PC-9 (cell line): ENCODE measurements at regions not wholly inside any gene's neighbourhood (a gene's known extent, or its start where the extent isn't known, plus 50 kb on each side); places are given as distances from the start of the nearest gene placed in this dataset.
"Not testable (repeated sequence)": the region's sequence is repeated elsewhere in the genome, so short reads cannot be mapped to it uniquely, and the experiment has no call there.

Experiments used
- BruUV-seq: library from RNA; stranded (reverse); fragments of 400-500 nt; replicated peaks from 2 replicates; lab custom pipeline; 2021; lab: Mats Ljungman, UMichigan
- CTCF ChIA-PET: fragments of 300-600 bp; sonication (Branson Sonifier 250); formaldehyde crosslinking; loops from one replicate; lab custom pipeline; 2022; ENCODE audit warnings: antibody characterized with exemption; lab: Charles Lee
- POLR2A ChIA-PET: fragments of 300-600 bp; sonication (Branson Sonifier 250); formaldehyde crosslinking; loops from one replicate; lab custom pipeline; 2022; ENCODE audit warnings: antibody characterized with exemption; ENCODE audit not compliant: unreplicated experiment; lab: Charles Lee
- DNase-seq, 2 experiments: peaks; one replicate each; pipeline versions ENCODE4 v3.0.0 to v3.0.0-alpha.2; 2015 to 2022; ENCODE audit warnings: mixed read lengths in 1 of 2
- H2AFZ ChIP-seq: fragments of 200-600 bp; sonication (generic); 2 replicates; pipeline ENCODE4 v1.8.1; 2017; ENCODE audit warnings: antibody characterized with exemption
- H3F3A ChIP-seq: fragments of 200-600 bp; sonication (generic); 2 replicates; pipeline ENCODE4 v1.8.1; 2017; ENCODE audit warnings: antibody characterized with exemption, mild to moderate bottlenecking, low read depth; ENCODE audit not compliant: insufficient read depth
- H3K27ac ChIP-seq: fragments of 200-600 bp; sonication (generic); 2 replicates; pipeline ENCODE4 v1.6.1; 2016; ENCODE audit warnings: mixed run types
- H3K27me3 ChIP-seq: fragments of 200-600 bp; sonication (generic); 2 replicates; pipeline ENCODE4 v1.6.1; 2016; ENCODE audit warnings: low read depth, mixed run types; ENCODE audit not compliant: insufficient read depth
- H3K36me3 ChIP-seq: fragments of 200-600 bp; sonication (generic); 2 replicates; pipeline ENCODE4 v1.6.1; 2016; ENCODE audit warnings: low read depth, mixed run types
- H3K4me1 ChIP-seq: fragments of 200-600 bp; sonication (generic); replicated peaks from 2 replicates; pipeline ENCODE4 v1.6.1; 2016; ENCODE audit warnings: mixed run types; ENCODE audit not compliant: insufficient read depth
- H3K4me2 ChIP-seq: fragments of 200-600 bp; sonication (generic); 2 replicates; pipeline ENCODE4 v1.6.1; 2017; ENCODE audit warnings: mixed run types
- H3K4me3 ChIP-seq: fragments of 200-600 bp; sonication (generic); 2 replicates; pipeline ENCODE4 v1.6.1; 2016; ENCODE audit warnings: mixed run types
- H3K79me2 ChIP-seq: fragments of 200-600 bp; sonication (generic); 2 replicates; pipeline ENCODE4 v1.6.1; 2017; ENCODE audit warnings: low read depth, mixed run types
- H3K9me2 ChIP-seq: fragments of 200-600 bp; sonication (generic); 2 replicates; pipeline ENCODE4 v1.8.1; 2017; ENCODE audit warnings: mild to moderate bottlenecking; ENCODE audit not compliant: insufficient read depth
- H3K9me3 ChIP-seq: fragments of 200-600 bp; sonication (generic); 2 replicates; pipeline ENCODE4 v1.8.1; 2016; ENCODE audit warnings: low read depth; ENCODE audit not compliant: insufficient read depth
- H4K20me1 ChIP-seq: fragments of 200-600 bp; sonication (generic); 2 replicates; pipeline ENCODE4 v1.8.1; 2017; ENCODE audit not compliant: insufficient read depth
- EZH2 ChIP-seq: fragments of 200-600 bp; sonication (generic); IDR thresholded peaks from 2 replicates; pipeline ENCODE4 v1.8.0; 2017; ENCODE audit warnings: antibody characterized with exemption, low read depth
- intact Hi-C: fragments of 100-400 bp; cut with micrococcal nuclease; formaldehyde crosslinking; loops from one replicate; pipeline ENCODE4 v1.10.0; 2022; ENCODE audit not compliant: unreplicated experiment
- TF ChIP-seq, protein P1 (sequence below): fragments of 200-600 bp; sonication (generic); conservative IDR thresholded peaks from 2 replicates; pipeline ENCODE4 v1.6.1; 2017; ENCODE audit warnings: mixed run types, antibody characterized with exemption, mild to moderate bottlenecking, moderate library complexity

DNA sequence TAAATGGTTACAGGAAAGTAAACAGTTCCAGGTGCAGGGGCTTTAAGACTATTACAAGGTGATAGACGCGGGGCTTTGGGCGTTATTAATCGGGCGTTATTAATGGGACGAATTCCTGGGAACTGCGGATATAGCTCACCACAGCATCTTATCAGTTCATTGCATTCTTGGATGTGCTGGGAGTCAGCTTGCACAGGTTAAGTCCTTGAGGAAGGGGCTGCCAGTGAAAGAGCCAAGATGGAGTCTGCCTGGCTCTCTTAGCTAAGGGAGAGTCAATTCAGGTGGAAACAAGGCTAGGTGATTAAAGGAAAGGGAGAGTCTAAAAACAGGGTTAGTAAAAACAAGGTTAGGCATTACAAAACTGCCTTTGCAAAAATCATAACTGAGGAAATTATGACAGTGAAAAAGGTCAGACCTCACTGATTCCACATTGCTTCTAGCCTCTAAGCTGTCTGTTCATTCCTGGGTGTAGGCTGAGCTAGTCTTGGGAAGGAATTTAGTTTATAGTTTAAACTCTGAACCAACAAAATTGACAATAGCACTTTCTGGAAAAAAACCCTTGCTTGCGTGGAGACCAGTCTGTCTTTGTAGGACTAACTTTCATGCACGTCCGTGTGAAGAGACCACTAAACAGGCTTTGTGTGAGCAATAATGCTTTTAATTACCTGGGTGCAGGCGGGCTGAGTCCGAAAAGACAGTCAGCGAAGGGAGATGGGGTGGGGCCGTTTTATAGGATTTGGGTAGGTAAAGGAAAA lies 85.1 kb upstream of the MSH6 start:
- CTCF ChIA-PET, result not testable (repeated sequence)

DNA sequence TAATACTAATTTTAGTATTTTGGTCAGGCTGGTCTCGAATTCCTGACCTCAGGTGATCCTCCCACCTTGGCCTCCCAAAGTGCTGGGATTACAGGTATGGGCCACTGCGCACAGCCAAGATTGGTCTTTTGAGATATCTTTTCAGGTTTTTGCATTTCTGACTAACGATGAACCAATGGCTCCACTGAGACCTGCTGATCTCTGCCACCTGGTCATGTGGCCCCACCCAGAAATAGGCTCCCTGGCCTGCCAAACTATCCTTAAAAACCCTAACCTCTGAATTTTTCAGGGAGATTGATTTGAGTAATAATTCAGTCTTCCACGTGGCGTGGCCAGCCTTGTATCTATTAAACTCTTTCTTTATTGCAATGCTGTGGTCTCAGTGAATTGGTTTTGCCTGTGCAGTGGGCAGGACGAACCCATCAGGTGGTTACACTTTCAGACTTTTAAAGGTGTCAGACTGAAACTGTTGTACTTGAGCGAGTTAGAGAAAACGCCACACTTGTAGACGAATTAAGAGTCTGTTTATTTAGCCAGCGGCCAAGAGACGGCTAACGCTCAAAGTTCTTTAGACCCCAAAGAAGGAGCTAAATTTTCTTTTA lies 85.8 kb upstream of the MSH6 start:
- TF ChIP-seq, protein P1, sequence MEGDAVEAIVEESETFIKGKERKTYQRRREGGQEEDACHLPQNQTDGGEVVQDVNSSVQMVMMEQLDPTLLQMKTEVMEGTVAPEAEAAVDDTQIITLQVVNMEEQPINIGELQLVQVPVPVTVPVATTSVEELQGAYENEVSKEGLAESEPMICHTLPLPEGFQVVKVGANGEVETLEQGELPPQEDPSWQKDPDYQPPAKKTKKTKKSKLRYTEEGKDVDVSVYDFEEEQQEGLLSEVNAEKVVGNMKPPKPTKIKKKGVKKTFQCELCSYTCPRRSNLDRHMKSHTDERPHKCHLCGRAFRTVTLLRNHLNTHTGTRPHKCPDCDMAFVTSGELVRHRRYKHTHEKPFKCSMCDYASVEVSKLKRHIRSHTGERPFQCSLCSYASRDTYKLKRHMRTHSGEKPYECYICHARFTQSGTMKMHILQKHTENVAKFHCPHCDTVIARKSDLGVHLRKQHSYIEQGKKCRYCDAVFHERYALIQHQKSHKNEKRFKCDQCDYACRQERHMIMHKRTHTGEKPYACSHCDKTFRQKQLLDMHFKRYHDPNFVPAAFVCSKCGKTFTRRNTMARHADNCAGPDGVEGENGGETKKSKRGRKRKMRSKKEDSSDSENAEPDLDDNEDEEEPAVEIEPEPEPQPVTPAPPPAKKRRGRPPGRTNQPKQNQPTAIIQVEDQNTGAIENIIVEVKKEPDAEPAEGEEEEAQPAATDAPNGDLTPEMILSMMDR, result no peak
- TF ChIP-seq EZH2, result no peak
- intact Hi-C loops, result no loop called here
- POLR2A ChIA-PET, result no interaction called here

More for the DNA sequence above, 85.1 kb upstream of the MSH6 start:
- H2AFZ ChIP-seq, H3K36me3 ChIP-seq, intact Hi-C loops, H3F3A ChIP-seq, BruUV-seq, H3K27ac ChIP-seq, H3K4me1 ChIP-seq, H3K4me2 ChIP-seq, H3K4me3 ChIP-seq, H3K27me3 ChIP-seq, DNase-seq, POLR2A ChIA-PET, H4K20me1 ChIP-seq, H3K9me2 ChIP-seq, H3K79me2 ChIP-seq, H3K9me3 ChIP-seq: not testable (repeated sequence)

DNA sequence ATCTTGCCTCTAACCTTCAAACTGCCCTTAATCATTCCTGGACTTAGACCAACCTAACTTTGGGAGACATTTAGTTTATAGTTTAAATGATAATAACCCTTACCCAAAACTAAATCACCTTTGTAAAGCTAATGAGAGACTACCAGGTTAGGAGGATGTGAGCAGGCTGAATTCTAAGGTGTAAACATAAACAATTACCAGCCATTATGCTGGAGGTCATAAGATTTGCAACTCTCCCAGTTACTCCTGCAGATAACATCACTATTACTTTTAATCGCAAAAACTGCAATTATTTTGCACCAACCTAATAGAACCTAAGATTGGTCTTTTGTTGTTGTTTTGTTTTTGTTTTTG lies 86.5 kb upstream of the MSH6 start:
- ChIA-PET POLR2A (no interaction called here), CTCF (no interaction called here)
- H3K27ac ChIP-seq, result no peak overlapping the region
- no peaks in the 10 kb centered on the region for H4K20me1 ChIP-seq
- H2AFZ ChIP-seq, result no peak overlapping the region
- no TSS peak for BruUV-seq
- no peaks in the 10 kb centered on the region for H3F3A ChIP-seq
- H3K9me3 ChIP-seq, result no peaks in the 10 kb centered on the region
- no peaks in the 10 kb centered on the region for H3K9me2 ChIP-seq
- no peak overlapping the region for H3K4me2 ChIP-seq
- H3K79me2 ChIP-seq, result no peaks in the 10 kb centered on the region
- no peak overlapping the region for H3K4me3 ChIP-seq
- H3K36me3 ChIP-seq, result no peaks in the 10 kb centered on the region
- no peak for DNase-seq
- H3K4me1 ChIP-seq, result peaks cover 9% of the 10 kb centered on the region
- no peak for TF ChIP-seq EZH2
- TF ChIP-seq, protein P1, result no peak
- H3K27me3 ChIP-seq, result no peaks in the 10 kb centered on the region
- intact Hi-C loops, result no loop called here

More for the DNA sequence above, 85.8 kb upstream of the MSH6 start:
- no TSS peak for BruUV-seq
- Histone ChIP-seq H3K4me3 (no peak overlapping the region), H3K4me2 (no peak overlapping the region), H2AFZ (no peak overlapping the region), H3K27me3 (no peaks in the 10 kb centered on the region), H3K79me2 (no peaks in the 10 kb centered on the region), H3K9me3 (no peaks in the 10 kb centered on the region), H3K27ac (no peak overlapping the region), H4K20me1 (no peaks in the 10 kb centered on the region), H3F3A (no peaks in the 10 kb centered on the region), H3K4me1 (peaks cover 9% of the 10 kb centered on the region), H3K36me3 (no peaks in the 10 kb centered on the region), H3K9me2 (no peaks in the 10 kb centered on the region)
- no peak for DNase-seq
- CTCF ChIA-PET, result no interaction called here
